HepG2 (cell line): ENCODE measurements at regions not wholly inside any gene's neighbourhood (a gene's known extent, or its start where the extent isn't known, plus 50 kb on each side); places are given as distances from the start of the nearest gene placed in this dataset.

Experiments used
- CTCF ChIP-seq: sonication (generic); formaldehyde crosslinking; IDR thresholded peaks from 2 replicates; pipeline ENCODE4 v1.5.0; 2020; ENCODE audit warnings: mild to moderate bottlenecking, missing genetic modification reagents, moderate library complexity
- FOSL2 ChIP-seq: sonication (generic); formaldehyde crosslinking; IDR thresholded peaks from 2 replicates; pipeline ENCODE4 v1.4.0; 2020; ENCODE audit warnings: missing genetic modification reagents
- IKZF4 ChIP-seq: sonication (generic); formaldehyde crosslinking; IDR thresholded peaks from 2 replicates; pipeline ENCODE4 v1.5.1; 2020; ENCODE audit warnings: borderline replicate concordance, mild to moderate bottlenecking, low read depth, missing genetic modification reagents; ENCODE audit errors: not compliant biosample characterization
- MAZ ChIP-seq, 2 experiments: sonication (generic) in 1 of 2; formaldehyde crosslinking in 1 of 2; IDR thresholded peaks; 2 replicates each; pipeline versions ENCODE4 v1.5.0 to v1.6.1; 2012 to 2020; ENCODE audit warnings: low read depth in 2 of 2, mild to moderate bottlenecking in 2 of 2, borderline replicate concordance in 1 of 2, improper control_type of control experiment in 1 of 2, low read length in 1 of 2, missing genetic modification reagents in 1 of 2, moderate library complexity in 1 of 2
- MTF2 ChIP-seq: sonication (generic); formaldehyde crosslinking; IDR thresholded peaks from 2 replicates; pipeline ENCODE4 v1.5.0; 2020; ENCODE audit warnings: missing genetic modification reagents, borderline replicate concordance
- NCOR1 ChIP-seq: fragments of 200-600 bp; sonication (generic); IDR thresholded peaks from 2 replicates; pipeline ENCODE4 v1.7.0; 2017; ENCODE audit warnings: antibody characterized with exemption, low read length, borderline replicate concordance
- POLR2A ChIP-seq, 2 experiments: IDR thresholded peaks; 2 replicates each; pipeline ENCODE4 v1.6.1; 2011; ENCODE audit warnings: low read depth in 2 of 2, low read length in 2 of 2, mild to moderate bottlenecking in 1 of 2, moderate library complexity in 1 of 2; ENCODE audit not compliant: insufficient read depth in 1 of 2
- TAF1 ChIP-seq: sonication (generic); formaldehyde crosslinking; IDR thresholded peaks from 2 replicates; pipeline ENCODE4 v1.4.0; 2020; ENCODE audit warnings: missing genetic modification reagents
- ZNF460 ChIP-seq: sonication (generic); formaldehyde crosslinking; IDR thresholded peaks from 2 replicates; pipeline ENCODE4 v1.5.1; 2020; ENCODE audit warnings: missing genetic modification reagents, mild to moderate bottlenecking, borderline replicate concordance
- ZNF792 ChIP-seq: IDR thresholded peaks from 2 replicates; pipeline ENCODE4 v1.6.1; 2016
- TF ChIP-seq, protein P1 (sequence below): sonication (generic); formaldehyde crosslinking; IDR thresholded peaks from 2 replicates; pipeline ENCODE4 v1.4.0; 2020; ENCODE audit warnings: missing genetic modification reagents, borderline replicate concordance

DNA sequence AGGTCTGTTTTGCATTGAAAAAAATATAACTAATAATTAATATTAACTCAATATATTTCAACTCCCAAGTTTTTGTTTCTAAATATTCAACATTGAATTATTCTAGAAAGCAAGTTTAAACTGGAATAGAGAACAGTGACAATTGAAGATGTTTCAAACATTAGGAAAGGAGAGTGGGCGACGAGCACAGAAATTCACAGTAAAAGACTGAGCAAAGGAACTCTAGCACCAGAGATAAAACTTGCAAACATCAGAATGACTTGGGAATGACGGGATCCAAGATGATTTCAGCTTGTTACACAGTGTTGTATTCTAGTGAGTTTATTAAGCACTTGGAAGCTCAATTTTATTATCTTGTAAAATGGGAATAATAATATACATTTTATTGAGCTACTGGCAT is 56.6 kb upstream of the CNTN5 start:
- no peak for TF ChIP-seq NCOR1
- TF ChIP-seq ZNF792 = no peak
- TF ChIP-seq CTCF (CRISPR knock-in tag) = no peak
- TF ChIP-seq, protein P1, sequence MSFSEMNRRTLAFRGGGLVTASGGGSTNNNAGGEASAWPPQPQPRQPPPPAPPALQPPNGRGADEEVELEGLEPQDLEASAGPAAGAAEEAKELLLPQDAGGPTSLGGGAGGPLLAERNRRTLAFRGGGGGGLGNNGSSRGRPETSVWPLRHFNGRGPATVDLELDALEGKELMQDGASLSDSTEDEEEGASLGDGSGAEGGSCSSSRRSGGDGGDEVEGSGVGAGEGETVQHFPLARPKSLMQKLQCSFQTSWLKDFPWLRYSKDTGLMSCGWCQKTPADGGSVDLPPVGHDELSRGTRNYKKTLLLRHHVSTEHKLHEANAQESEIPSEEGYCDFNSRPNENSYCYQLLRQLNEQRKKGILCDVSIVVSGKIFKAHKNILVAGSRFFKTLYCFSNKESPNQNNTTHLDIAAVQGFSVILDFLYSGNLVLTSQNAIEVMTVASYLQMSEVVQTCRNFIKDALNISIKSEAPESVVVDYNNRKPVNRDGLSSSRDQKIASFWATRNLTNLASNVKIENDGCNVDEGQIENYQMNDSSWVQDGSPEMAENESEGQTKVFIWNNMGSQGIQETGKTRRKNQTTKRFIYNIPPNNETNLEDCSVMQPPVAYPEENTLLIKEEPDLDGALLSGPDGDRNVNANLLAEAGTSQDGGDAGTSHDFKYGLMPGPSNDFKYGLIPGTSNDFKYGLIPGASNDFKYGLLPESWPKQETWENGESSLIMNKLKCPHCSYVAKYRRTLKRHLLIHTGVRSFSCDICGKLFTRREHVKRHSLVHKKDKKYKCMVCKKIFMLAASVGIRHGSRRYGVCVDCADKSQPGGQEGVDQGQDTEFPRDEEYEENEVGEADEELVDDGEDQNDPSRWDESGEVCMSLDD (CRISPR knock-in tag) = no peak
- TF ChIP-seq MAZ (IDR thresholded peaks at IDR 0.05; ENCODE audit: borderline replicate concordance, low read depth, low read length) = no peak
- no peak for TF ChIP-seq MAZ (CRISPR knock-in tag; IDR thresholded peaks at IDR 0.05; ENCODE audit: low read depth)
- TF ChIP-seq POLR2A (IDR thresholded peaks at IDR 0.05; ENCODE audit: insufficient read depth in 1 of 2, low read depth in 2 of 2, low read length in 2 of 2) = no peak
- TF ChIP-seq TAF1 (CRISPR knock-in tag) = no peak
- TF ChIP-seq MTF2 (CRISPR knock-in tag) = no peak
- no peak for TF ChIP-seq FOSL2
- TF ChIP-seq IKZF4 (CRISPR knock-in tag) = no peak
- no peak for TF ChIP-seq ZNF460 (CRISPR knock-in tag)
